GM12891 (cell line): ENCODE measurements at regions not wholly inside any gene's neighbourhood (a gene's known extent, or its start where the extent isn't known, plus 50 kb on each side); places are given as distances from the start of the nearest gene placed in this dataset.

ENCODE experiments used
- POLR2AphosphoS5 ChIP-seq: IDR thresholded peaks from 2 replicates; pipeline ENCODE4 v1.6.1; 2011; ENCODE audit warnings: low read depth, low read length, control low read depth
- POU2F2 ChIP-seq: IDR thresholded peaks from 2 replicates; pipeline ENCODE4 v1.6.1; 2011; ENCODE audit warnings: low read depth, mild to moderate bottlenecking, control low read depth, low read length, moderate library complexity

DNA sequence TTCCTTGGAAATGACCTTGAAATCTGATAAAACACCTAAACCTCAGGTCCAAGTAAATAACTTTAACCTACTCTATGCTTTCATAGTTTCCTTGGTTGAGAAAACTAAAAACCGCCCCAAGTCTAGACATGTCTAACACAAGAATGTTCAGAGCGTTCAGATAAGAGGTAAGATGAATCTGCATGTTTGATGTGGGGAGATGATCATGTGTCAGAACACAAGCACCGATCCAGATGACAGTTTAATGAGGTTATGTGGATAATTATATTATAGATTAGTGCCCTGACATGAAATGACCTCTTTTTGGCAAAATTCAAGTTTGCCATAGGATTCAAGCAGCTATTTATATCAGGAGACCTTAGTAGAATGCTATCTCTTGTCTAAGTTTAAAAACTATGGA lies 729.8 kb upstream of the SOX11 start:
- no peak for TF ChIP-seq POLR2AphosphoS5
- TF ChIP-seq POU2F2, result no peak
